K562 (cell line): ENCODE measurements at regions not wholly inside any gene's neighbourhood (a gene's known extent, or its start where the extent isn't known, plus 50 kb on each side); places are given as distances from the start of the nearest gene placed in this dataset.
A peak's percentile ranks its signal among the peaks of the same experiment; 100 is the strongest.

ENCODE experiments used
- ARHGAP35 ChIP-seq: fragments of 450-650 bp; IDR thresholded peaks from 2 replicates; pipeline ENCODE4 v1.6.1; 2018; ENCODE audit not compliant: partially characterized antibody
- ARNT ChIP-seq, 2 experiments: fragments of 450-650 bp; IDR thresholded peaks; 2 replicates each; pipeline ENCODE4 v1.6.1; 2016; ENCODE audit warnings: mild to moderate bottlenecking in 1 of 2
- IRF1 ChIP-seq: sonication (generic); formaldehyde crosslinking; IDR thresholded peaks from 2 replicates; pipeline ENCODE4 v1.8.0; 2022; ENCODE audit warnings: missing genetic modification reagents, mild to moderate bottlenecking, borderline replicate concordance
- KLF16 ChIP-seq: IDR thresholded peaks from 2 replicates; pipeline ENCODE4 v1.6.1; 2016; ENCODE audit warnings: antibody characterized with exemption
- L3MBTL2 ChIP-seq: fragments of 450-650 bp; IDR thresholded peaks from 2 replicates; pipeline ENCODE4 v1.6.1; 2016; ENCODE audit warnings: mild to moderate bottlenecking, moderate library complexity
- MEIS2 ChIP-seq: fragments of 450-650 bp; IDR thresholded peaks from 2 replicates; pipeline ENCODE4 v1.6.1; 2014; ENCODE audit warnings: mild to moderate bottlenecking; ENCODE audit not compliant: partially characterized antibody
- POLR3G ChIP-seq: IDR thresholded peaks from 2 replicates; pipeline ENCODE4 v1.6.1; 2011; ENCODE audit not compliant: insufficient read length, insufficient replicate concordance; ENCODE audit errors: extremely low read depth
- PRDM10 ChIP-seq: fragments of 450-650 bp; IDR thresholded peaks from 2 replicates; pipeline ENCODE4 v1.6.1; 2018; ENCODE audit not compliant: partially characterized antibody
- SETDB1 ChIP-seq: IDR thresholded peaks from one replicate; pipeline ENCODE4 v1.6.1; 2012; ENCODE audit warnings: low read length, control low read depth, inconsistent platforms
- TAF7 ChIP-seq: fragments of 450-650 bp; IDR thresholded peaks from 2 replicates; pipeline ENCODE4 v1.6.1; 2016; ENCODE audit warnings: missing genetic modification characterization, missing compliant biosample characterization
- ZC3H8 ChIP-seq: fragments of 450-650 bp; IDR thresholded peaks from 2 replicates; pipeline ENCODE4 v1.6.1; 2017
- ZNF511 ChIP-seq: sonication (generic); formaldehyde crosslinking; IDR thresholded peaks from 2 replicates; pipeline ENCODE4 v1.8.0; 2022; ENCODE audit warnings: mild to moderate bottlenecking, missing genetic modification reagents
- ZNF551 ChIP-seq: fragments of 250-450 bp; sonication (Bioruptor Pico); IDR thresholded peaks from 2 replicates; pipeline ENCODE4 v1.5.0; 2021; ENCODE audit warnings: mild to moderate bottlenecking, moderate library complexity
- ZNF592 ChIP-seq: fragments of 450-650 bp; IDR thresholded peaks from 2 replicates; pipeline ENCODE4 v1.6.1; 2017; ENCODE audit warnings: antibody characterized with exemption, mild to moderate bottlenecking

GRCh38 chr22:46086577-46087335, 63.6 kb upstream of the PPARA start (continued):
- TF ChIP-seq ZNF592 (0 out of 2 replicates have a peak, but pooled peaks have one; percentile 29), ARHGAP35 (no peak), ZNF551 (no peak), POLR3G (no peak), ZNF511 (CRISPR knock-in tag) (no peak), L3MBTL2 (no peak), ARNT (IDR thresholded peaks at IDR 0.05) (no peak), MEIS2 (no peak), IRF1 (CRISPR knock-in tag) (no peak), SETDB1 (no peak), PRDM10 (no peak), ZC3H8 (no peak), KLF16 (no peak), TAF7 (tag) (no peak)
